GM21381 (cell line): ENCODE measurements at regions not wholly inside any gene's neighbourhood (a gene's known extent, or its start where the extent isn't known, plus 50 kb on each side); places are given as distances from the start of the nearest gene placed in this dataset.
"Not testable (repeated sequence)": the region's sequence is repeated elsewhere in the genome, so short reads cannot be mapped to it uniquely, and the experiment has no call there.

Experiments used
- ATAC-seq: cut with Tn5 transposase; IDR thresholded peaks from one replicate; pipeline ENCODE4 v1.9.1; 2021; ENCODE audit warnings: mild to moderate bottlenecking, moderate library complexity; ENCODE audit not compliant: unreplicated experiment

DNA sequence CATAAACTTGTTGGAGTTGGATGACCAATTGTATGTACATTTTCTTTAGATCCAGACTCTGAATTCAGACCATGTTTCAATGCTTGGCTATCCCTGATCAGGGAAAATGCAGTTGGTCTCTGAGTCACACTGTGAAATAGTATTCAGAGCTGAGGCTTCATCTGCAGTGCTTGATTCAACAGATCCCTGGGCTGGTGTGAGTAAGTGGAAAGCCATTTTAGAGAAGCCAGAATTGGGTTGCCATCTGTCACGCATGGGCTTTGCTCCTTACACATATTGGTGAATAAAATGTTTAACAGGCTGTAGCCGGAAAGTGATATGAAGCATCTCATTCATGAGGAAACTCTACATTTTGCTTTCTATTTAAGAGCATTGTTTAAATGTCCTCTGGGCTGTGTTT lies 50.0 kb upstream of the ACYP2 start:
- no peak for ATAC-seq

DNA sequence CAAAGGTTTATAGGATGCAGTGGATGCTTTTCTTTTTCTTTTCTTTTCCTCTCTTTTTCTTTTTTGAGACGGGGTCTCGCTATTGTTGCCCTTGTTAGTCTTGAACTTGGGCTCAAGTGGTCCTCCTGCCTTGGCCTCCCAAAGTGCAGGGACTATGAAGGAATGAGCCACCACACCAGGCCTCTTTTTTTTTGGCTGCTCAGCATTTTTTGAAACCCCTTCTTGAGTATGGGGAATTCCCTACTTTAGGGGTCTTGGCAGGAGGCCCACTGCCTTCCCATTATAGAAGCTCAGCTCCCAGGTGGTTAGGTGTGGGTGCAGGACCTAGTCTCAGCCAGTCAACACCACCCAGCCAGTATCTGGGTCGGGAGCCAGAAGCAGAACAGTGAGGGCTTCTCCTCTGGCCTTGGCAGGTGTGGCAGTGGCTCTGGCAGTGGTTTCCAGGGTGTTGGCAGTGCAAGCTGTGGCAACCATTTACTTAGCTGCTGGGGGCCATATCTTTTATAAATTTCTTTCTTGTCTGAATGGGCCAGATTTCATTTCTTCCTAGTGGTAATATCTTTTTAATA lies 51.4 kb upstream of the ACYP2 start:
- no peak for ATAC-seq

DNA sequence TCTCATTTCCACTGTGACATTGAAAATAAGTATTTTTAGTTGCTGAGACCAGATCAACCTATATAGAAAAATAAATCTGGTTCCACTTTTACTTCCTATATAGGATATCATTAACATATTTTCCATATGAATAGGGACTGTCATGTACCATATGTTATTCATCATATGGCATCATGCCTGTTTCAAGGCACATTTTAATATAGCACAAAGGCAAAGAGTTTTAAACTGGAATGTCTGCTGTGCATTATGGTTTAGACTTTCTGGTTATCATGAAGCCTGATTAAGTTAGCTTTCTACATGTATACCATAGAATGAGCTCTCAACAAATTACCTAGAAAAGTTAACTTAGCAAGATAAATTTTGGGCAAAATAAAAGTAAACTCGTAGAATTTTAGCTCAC lies 53.0 kb upstream of the ACYP2 start:
- ATAC-seq: no peak

DNA sequence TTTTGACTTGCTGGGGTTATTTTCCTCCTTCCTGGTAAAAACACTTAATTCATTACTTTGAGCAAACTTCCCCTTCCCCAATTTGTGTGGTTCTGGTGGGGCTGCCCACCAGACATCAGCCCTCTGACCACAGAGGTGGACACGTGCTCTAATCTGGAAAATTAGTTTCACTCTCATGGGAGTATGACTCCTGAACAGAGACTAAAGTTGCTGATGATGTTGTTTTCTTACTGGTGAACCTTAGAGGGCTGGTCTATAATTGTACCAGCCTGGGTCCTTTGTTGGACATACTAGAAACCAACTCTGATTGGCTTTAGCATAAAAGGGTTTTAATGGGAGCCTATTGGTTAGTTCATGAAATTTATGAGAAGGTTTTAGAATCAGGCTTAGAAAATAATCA lies 54.1 kb upstream of the ACYP2 start:
- no peak for ATAC-seq

DNA sequence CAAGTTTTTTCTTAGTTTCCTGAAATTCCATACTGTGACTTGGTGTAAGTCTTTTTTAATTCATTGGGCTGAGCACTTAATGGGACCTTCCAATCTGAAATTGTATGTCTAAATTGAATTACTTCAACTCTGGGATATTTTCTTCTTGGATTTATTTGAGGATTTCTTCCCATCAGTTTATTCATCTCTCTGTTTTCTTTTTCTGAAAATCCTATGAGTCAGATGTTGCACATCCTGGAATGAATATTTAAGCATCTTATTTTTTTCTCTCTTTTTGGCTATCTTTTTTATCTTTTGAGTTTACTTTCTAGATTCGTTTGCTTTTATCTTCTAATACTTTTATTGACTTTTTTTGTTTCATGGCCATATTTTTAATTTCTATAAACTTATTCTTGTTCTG lies 55.4 kb upstream of the ACYP2 start:
- no peak for ATAC-seq

DNA sequence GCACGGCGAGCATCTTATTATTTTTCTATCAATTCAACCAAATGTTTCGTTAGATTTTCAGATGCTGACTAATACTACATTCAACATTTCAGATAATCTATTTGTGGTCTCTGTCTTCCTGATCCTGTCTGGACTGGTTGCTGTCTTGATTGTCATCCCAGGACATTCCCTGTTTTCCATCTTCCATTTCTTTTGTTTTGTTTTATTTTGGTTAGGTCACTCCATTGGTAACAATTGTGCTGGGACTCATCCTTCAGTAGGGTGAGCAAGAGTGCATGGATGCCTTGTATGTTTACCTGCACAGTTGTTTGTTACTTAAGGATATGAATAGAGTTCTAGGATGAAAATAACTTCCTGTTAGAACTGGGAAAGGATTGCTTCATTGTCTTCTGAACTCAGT lies 55.9 kb upstream of the ACYP2 start:
- ATAC-seq: no peak

DNA sequence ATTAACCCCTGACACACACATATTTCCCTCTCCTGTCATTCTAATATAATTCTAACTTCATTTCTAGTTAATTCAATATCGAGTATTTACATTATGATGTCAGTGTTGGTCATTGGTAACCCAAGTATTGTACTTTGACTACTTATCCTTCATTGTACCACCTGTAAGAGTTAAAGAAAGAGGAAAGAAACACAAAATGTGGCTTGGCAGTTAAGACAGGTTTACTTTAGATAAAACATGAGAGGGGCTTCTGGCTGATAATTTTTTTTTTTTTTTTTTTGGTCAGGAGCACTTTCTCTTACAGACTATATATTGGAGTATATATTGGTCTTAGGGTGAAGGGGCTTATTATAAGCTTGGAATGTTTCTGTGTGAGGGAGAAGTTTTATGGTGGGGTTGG lies 57.0 kb upstream of the ACYP2 start:
- ATAC-seq: no peak

DNA sequence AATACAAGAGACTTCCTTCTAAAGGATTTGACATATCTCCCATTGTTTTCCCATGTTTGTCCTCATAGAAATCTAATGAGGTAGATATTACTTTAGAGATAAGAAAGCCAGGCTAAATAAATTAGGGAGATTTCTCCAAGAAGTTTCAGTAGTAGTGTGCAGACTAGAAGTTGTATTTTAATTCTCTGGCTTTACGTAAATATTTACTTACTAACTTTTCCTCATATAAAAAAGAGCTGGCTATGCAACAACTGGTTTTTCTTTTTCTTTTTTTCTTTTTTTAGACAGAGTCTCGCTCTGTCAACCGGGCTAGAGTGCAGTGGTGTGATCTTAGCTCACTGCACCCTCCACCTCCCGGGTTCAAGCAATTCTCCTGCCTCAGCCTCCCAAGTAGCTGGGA lies 60.6 kb upstream of the ACYP2 start:
- no peak for ATAC-seq

DNA sequence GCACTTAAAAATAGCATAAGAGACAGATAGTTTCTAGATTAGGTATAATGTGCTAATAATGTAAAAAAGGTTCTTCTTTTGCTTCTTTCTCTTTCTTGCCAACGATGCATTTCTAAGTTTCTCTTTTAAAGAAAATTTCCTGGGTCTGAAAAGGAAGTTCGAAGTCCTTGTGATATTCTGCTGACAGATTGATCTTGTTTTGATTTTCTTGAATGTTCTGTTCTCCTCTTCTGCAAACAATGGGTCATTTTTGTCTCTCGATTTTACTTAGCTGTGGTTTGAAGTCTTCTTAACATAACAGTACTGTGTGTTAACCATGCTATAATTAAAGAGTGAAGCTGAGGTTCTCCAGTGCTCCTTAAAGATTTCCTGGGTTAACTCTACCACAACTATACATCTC lies 61.1 kb upstream of the ACYP2 start:
- ATAC-seq: peak; percentile 71

DNA sequence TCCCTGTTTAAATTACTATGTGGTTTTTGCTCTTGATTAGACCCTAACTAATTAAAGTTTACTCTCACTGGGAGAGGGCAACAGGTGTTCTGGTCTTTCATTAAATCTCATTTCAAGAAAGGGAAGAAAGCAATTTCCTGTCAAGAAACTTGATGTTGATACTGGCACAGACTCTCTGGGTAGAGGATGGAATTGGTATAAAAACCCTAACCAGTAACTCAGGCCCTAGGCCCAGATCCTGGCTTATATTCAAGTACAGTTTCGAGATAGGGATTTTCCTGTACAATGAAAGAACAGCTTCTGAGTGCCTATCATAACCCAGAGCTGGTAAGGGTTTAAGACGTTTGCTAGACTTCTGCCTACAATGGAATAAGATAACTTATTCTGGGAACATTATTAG lies 61.6 kb upstream of the ACYP2 start:
- ATAC-seq: peak; percentile 45

DNA sequence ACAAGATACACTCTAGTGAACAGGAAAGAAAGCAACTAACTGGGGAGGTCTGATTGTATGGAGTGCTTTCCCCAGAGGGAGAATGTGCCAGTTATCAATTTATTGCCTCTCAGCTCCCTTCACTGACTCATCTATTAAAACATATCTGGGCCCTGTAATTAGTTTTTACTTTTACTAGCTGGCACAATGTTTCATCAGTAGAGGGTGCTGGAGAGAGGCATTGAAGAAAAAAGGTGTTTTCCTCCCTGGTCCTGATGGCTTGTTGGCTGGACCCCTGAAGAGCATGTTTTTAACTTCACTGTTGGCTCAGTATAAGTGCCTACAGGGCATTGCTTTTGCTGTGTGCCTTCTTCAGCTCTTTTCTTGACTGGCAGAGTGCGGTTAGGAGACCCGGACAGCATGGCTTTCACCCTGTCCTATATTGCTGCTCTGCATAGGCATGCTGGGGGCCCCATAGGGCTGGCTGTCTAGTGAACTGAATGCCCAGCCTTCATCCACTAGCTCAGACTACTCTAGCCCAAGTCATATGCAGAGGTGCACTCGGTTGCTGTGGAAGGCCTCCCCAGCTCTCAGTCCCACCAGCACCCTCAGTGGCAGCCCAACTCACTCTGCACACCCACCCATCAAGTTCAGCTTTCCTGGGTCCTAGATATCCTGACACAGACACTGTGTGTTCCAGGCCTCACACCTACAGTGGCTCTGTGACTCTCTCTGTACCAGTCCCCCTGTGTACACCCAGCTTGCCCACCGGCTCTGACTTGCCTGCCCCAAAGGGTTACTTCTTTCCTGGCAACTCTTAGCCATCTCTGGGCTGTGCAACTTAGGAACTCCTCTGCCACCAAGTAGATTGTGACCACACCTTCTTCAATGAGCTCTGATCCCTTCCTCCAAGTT lies 62.3 kb upstream of the ACYP2 start:
- ATAC-seq: peak; percentile 30

DNA sequence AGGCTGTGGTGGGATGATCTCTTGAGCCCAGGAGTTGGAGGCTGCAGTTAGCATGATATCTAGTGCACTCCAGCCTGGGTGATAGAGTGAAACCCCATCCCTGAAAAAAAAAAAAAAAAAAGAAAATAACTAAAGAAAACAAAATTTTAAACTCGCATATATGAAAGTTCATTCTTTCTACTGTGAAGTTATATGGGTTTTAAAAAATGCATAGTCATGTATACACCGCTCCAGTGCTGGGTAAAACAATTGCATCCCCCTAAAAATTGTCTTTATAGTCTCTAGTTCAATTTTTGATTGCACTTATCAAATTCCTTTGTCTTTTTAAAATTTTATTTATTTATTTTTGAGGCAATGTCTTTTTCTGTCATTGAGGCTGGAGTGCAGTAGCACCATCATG lies 65.0 kb upstream of the ACYP2 start:
- ATAC-seq: no peak

DNA sequence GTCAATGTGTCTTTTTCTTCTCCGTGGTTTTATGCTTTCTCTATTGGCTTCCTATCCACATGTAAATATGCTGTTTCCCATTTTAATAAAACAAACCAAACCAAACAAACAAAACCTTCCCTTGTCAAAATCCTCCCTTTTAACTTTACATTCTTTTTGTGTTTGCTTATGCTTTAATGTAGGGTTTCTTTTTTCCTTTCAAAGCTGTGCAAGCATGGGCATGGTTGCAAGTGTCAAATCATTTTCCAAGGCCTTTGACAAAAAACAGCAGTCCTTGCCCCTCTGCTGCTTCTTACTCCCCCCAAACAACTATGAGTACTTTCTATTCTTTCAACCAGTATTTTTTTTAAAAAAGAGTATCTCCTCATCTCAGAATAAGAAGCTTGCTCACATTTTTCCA lies 66.0 kb upstream of the ACYP2 start:
- no peak for ATAC-seq

DNA sequence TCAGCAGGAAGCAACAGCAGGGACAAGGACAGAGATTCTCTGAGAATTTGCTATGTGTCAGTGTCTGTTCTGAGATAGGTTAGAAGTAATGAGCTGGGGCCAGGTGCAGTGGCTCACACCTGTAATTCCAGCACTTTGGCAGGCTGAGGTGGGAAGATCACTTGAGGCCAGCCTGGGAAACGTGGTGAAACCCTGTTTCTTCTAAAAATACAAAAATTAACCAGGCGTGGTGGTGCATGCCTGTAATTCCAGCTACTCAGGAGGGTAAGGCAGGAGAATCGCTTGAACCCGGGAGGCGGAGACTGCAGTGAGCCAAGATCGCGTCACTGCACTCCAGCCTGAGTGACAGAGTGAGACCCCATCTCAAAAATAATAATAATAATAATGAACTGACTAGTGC lies 66.5 kb upstream of the ACYP2 start:
- not testable (repeated sequence) for ATAC-seq

DNA sequence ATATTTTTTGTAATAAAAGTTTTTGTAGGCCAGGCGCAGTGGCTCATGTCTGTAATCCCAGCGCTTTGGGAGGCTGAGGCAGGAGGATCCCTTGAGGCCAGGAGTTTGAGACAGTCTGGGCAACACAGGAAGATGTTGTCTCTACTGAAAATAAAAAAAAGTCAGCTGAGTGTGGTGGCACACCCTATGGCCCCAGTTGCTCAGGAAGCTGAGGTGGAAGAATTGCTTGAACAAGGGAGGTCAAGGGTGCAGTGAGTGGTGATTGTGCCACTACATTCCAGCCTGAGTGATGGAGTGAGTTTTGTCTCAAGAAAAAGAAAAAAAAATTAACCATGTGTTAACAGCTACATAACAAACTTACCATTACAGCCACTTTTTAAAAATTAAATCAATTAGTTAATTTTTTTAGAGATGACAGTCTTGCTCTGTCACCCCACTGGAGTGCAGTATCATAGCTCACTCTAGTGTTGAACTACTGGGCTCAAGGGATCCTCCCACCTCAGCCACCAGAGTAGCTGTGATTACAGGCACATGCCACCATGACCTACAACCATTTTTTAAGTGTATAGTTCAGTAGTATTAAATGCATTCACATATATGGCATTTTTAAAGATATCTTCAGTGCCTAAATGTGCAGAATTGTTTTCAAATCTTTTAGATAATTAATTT lies 67.2 kb upstream of the ACYP2 start:
- no peak for ATAC-seq

DNA sequence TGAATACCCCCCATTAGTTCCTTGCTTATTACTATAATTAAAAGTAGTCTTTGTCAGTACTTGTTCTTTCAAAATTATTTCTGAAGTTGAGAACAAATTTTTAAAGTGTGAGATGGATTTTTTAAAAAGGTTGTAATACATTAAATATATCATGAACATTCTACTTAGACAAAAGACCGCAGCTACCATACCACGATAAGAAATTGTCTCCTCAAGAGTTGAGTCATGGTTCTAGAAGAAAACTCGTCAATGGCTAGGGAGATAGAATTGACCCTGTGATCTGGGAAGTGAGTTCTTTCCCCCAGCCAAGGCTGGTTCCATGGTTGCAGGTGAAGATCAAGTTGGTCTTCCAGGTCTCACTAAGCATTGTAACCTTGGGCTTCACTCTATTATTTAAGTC lies 67.8 kb upstream of the ACYP2 start:
- ATAC-seq: no peak

DNA sequence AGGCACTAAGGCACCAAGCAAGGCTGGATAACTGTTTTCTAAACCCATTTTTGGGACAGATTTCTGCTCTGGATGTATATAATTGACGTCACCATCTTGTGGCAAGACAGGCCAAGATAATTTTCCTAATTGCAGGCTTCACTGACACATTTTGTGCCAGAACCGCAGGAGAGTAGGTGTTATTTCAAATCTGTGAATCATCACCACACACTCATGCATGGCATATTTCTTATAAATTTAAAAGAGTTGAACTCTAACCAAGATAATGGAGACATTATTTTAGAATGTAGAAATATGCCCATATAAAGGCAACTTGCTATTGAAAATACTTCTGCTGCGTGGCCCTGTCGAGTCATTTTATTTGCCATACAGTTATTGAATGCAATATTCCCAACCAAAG lies 68.3 kb upstream of the ACYP2 start:
- ATAC-seq: no peak

DNA sequence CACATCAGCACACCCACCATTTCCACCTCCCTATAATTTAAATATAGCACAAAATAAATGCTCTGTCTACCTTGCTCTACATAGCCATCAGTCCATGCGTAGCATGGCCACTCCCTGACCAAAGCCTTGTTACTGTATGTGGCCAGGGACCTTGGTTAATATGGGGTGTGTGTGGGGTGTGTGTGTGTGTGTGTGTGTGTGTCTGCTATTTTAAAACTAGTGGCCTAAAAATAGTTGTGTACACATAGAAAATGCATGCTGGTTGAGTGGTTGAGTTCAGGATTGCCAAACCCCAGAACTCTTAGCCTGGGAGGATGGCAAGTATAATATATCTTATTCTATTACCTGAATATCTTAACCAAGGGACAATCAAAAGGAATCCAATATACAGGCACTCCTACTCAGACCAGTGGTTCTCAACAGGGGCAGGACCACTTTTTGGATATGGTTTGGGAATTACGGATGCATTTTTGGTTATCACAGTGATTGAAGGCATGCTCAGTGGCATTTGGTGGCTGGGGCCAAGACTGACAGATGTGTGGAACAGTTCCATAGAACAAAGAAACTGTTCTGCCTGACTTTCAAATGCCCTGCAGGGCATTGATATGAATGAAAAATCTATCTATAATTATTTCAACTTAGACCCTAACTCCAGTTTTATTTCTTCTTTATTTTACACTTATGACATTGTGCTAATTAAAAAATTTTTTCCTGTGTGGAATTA lies 72.3 kb upstream of the PSME4 start:
- no peak for ATAC-seq

DNA sequence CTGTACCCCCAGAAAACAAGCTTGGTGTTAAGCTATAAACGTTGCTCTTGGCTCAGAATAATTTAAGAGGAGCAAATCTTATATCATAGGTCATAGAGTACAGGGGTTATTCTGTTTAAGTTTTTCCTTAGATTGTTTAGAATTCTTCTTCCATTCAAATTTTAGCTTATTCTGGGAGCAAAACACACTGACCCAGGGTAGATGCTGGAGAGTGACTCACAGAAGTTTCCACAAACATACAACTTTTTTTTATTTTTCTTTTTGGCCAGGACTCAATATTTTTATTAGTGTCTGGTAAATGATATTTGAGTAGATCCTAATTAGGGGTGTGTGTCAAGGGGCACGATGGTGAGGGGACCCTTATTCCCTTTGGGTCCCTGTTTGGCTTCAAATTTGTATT lies 71.5 kb upstream of the PSME4 start:
- no peak for ATAC-seq

DNA sequence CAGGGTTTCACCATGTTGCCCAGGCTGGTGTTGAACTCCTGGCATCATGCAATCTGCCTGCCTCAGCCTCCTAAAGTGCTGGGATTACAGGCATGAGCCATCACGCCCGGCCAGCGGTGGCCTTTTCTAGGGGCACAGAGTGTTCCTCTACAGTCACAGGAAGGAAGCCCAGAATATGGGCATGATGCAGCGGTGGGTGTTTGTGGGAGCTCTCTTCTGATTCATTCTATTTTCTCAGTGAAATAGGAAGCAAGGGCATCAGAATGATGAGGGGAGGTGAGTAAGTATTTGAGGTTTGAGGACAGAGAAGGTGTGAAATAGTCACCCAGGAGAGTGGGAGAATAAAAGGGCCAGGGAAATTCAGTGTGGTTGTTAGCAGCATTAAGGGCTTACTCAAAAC lies 70.3 kb upstream of the PSME4 start:
- ATAC-seq: no peak

DNA sequence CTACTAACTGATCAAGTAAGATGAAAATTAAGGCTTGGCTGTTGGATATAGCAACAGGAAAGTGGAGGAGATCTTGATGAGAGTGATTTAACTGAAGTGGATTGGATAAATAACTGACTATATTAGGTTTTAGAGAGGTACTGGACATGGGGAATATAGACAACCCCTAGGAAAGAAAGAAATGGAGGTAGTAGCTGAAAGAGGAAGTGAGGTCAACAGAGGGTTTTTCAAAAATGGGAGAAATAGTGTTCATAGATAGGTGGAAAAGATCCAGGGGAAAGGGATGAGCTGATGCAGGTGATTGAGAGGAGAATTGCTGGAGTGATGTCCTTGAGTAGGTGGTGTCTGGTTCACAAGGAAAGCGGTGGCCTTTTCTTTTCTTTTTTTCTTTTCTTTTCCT lies 69.9 kb upstream of the PSME4 start:
- ATAC-seq: no peak

DNA sequence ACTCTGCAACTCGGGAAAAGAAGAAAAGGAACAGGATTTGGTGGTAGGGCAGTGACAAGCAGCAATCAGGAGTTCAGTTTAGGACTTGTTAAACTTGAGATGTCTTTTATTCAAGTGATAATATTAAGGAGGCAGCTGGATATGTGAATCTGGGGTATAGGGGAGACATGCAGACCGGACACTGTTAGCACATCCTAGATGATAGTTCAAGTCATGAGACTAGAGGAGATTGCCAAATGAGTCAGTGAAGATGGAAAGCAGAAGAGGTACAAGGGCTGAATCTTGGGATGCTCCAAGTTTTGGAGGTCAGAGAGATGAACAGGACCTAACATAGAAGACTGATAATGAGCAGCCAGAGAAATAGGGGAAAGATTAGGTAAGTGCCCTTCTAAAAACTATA lies 69.5 kb upstream of the PSME4 start:
- ATAC-seq: no peak
